ENCODE measurements at regions not wholly inside any gene's neighbourhood (a gene's known extent, or its start where the extent isn't known, plus 50 kb on each side); places are given as distances from the start of the nearest gene placed in this dataset.

- DNase-seq, result no peak
- Histone ChIP-seq H3K36me3 (ENCODE audit: control insufficient read depth, insufficient read depth, low read length) (peaks cover 29% of the 10 kb centered on the region), H3K27ac (ENCODE audit: low read depth, low read length) (no peak overlapping the region), H3K4me1 (ENCODE audit: control insufficient read depth, insufficient read depth, low read length) (peaks cover 7% of the 10 kb centered on the region), H3K9ac (ENCODE audit: extremely low read depth, low read length, poor library complexity, severe bottlenecking) (no peak overlapping the region), H3K9me3 (ENCODE audit: control insufficient read depth, low read length) (no peaks in the 10 kb centered on the region), H3K27me3 (ENCODE audit: control insufficient read depth, insufficient read depth, low read length, poor library complexity, severe bottlenecking) (no peaks in the 10 kb centered on the region), H3K4me3 (ENCODE audit: low read length) (no peak overlapping the region)
- H3K27ac Mint-ChIP-seq, result no peak overlapping the region
- no peaks in the 10 kb centered on the region for H3K9me3 Mint-ChIP-seq
- H3K27me3 Mint-ChIP-seq (ENCODE audit: insufficient read depth), result no peaks in the 10 kb centered on the region
- H3K36me3 Mint-ChIP-seq (ENCODE audit: low read depth), result peaks cover 36% of the 10 kb centered on the region
- WGBS, 2 experiments (ENCODE audit: insufficient coverage in 1 of 2, insufficient read length in 1 of 2), result 89 to 92% methylated on average over 3 to 4 of the region's 4 CpGs
- H3K4me3 Mint-ChIP-seq, result no peak overlapping the region
- peaks cover 14% of the 10 kb centered on the region for H3K4me1 Mint-ChIP-seq
- no peak for TF ChIP-seq CTCF (conservative IDR thresholded peaks at IDR 0.05)
These were observed 128.4 kb upstream of the DMRT1 start for GRCh38 chr9:713091-713490.

- H3K4me3 ChIP-seq (ENCODE audit: low read length), result no peak overlapping the region
- Mint-ChIP-seq H3K9me3 (no peaks in the 10 kb centered on the region), H3K27me3 (ENCODE audit: insufficient read depth) (no peaks in the 10 kb centered on the region), H3K4me1 (no peaks in the 10 kb centered on the region), H3K4me3 (no peak overlapping the region), H3K36me3 (ENCODE audit: low read depth) (peaks cover 36% of the 10 kb centered on the region), H3K27ac (no peak overlapping the region)
- 92 to 100% methylated on average over 1 to 2 of the region's 2 CpGs for WGBS, 2 experiments (ENCODE audit: insufficient coverage in 1 of 2, insufficient read length in 1 of 2)
- H3K9ac ChIP-seq (ENCODE audit: extremely low read depth, low read length, poor library complexity, severe bottlenecking), result no peak overlapping the region
- peaks cover 29% of the 10 kb centered on the region for H3K36me3 ChIP-seq (ENCODE audit: control insufficient read depth, insufficient read depth, low read length)
- no peak for DNase-seq
- no peaks in the 10 kb centered on the region for H3K27me3 ChIP-seq (ENCODE audit: control insufficient read depth, insufficient read depth, low read length, poor library complexity, severe bottlenecking)
- H3K9me3 ChIP-seq (ENCODE audit: control insufficient read depth, low read length), result no peaks in the 10 kb centered on the region
- no peak for TF ChIP-seq CTCF (conservative IDR thresholded peaks at IDR 0.05)
- H3K4me1 ChIP-seq (ENCODE audit: control insufficient read depth, insufficient read depth, low read length), result no peaks in the 10 kb centered on the region
- no peak overlapping the region for H3K27ac ChIP-seq (ENCODE audit: low read depth, low read length)
These were observed 126.8 kb upstream of the DMRT1 start for GRCh38 chr9:714675-715074.

GRCh38 chr9:715300-715699 is 126.2 kb upstream of the DMRT1 start:
- 80 to 91% methylated on average over 2 of the region's 2 CpGs for WGBS, 2 experiments (ENCODE audit: insufficient coverage in 1 of 2, insufficient read length in 1 of 2)
- Histone ChIP-seq H3K27ac (ENCODE audit: low read depth, low read length) (no peak overlapping the region), H3K27me3 (ENCODE audit: control insufficient read depth, insufficient read depth, low read length, poor library complexity, severe bottlenecking) (no peaks in the 10 kb centered on the region), H3K36me3 (ENCODE audit: control insufficient read depth, insufficient read depth, low read length) (peaks cover 29% of the 10 kb centered on the region), H3K4me1 (ENCODE audit: control insufficient read depth, insufficient read depth, low read length) (peaks cover 4% of the 10 kb centered on the region), H3K9ac (ENCODE audit: extremely low read depth, low read length, poor library complexity, severe bottlenecking) (no peak overlapping the region), H3K9me3 (ENCODE audit: control insufficient read depth, low read length) (no peaks in the 10 kb centered on the region), H3K4me3 (ENCODE audit: low read length) (no peak overlapping the region)
- Mint-ChIP-seq H3K9me3 (no peaks in the 10 kb centered on the region), H3K4me3 (no peak overlapping the region), H3K27me3 (ENCODE audit: insufficient read depth) (no peaks in the 10 kb centered on the region), H3K27ac (no peak overlapping the region), H3K36me3 (ENCODE audit: low read depth) (peaks cover 36% of the 10 kb centered on the region), H3K4me1 (peaks cover 4% of the 10 kb centered on the region)
- TF ChIP-seq CTCF (conservative IDR thresholded peaks at IDR 0.05), result no peak
- no peak for DNase-seq
